Astrocyte of the spinal cord (primary cell): ENCODE measurements at regions not wholly inside any gene's neighbourhood (a gene's known extent, or its start where the extent isn't known, plus 50 kb on each side); places are given as distances from the start of the nearest gene placed in this dataset.

Experiments used
- DNase-seq: peaks from one replicate; pipeline ENCODE4 v3.0.0; 2011; ENCODE audit warnings: low read depth, low spot score
- H3K4me3 ChIP-seq: 2 replicates; pipeline ENCODE4 v1.5.1; 2011; ENCODE audit warnings: low read depth, mild to moderate bottlenecking, low read length, moderate library complexity
- in situ Hi-C: cut with HindIII; loops from 2 replicates; pipeline ENCODE4 v1.10.0; 2017; ENCODE audit warnings: low sequenced_read_pairs
- TF ChIP-seq, protein P1 (sequence below): IDR thresholded peaks from 2 replicates; pipeline ENCODE4 v1.5.1; 2012; ENCODE audit warnings: low read depth, mild to moderate bottlenecking, low read length, inconsistent platforms

DNA sequence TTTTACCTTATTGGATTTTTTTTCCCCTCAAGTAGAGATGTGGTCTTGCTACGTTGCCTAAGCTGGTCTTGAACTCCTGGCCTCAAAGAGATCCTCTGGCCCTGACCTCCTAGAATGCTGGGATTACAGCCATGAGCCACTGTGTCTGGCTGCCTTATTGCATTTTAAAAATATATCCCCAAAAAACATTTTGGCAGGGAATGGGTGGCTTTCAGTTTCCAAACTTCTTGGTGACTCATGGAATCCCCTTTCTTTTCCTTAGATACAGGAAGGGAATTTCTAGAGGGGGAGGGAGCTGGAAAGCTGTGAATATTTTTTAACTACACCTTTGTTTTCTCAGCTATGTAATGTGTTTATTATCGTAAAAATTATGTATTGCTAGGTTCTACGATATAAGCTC is 73.3 kb downstream of the SNRPE start:
- no peak for DNase-seq
- TF ChIP-seq, protein P1, sequence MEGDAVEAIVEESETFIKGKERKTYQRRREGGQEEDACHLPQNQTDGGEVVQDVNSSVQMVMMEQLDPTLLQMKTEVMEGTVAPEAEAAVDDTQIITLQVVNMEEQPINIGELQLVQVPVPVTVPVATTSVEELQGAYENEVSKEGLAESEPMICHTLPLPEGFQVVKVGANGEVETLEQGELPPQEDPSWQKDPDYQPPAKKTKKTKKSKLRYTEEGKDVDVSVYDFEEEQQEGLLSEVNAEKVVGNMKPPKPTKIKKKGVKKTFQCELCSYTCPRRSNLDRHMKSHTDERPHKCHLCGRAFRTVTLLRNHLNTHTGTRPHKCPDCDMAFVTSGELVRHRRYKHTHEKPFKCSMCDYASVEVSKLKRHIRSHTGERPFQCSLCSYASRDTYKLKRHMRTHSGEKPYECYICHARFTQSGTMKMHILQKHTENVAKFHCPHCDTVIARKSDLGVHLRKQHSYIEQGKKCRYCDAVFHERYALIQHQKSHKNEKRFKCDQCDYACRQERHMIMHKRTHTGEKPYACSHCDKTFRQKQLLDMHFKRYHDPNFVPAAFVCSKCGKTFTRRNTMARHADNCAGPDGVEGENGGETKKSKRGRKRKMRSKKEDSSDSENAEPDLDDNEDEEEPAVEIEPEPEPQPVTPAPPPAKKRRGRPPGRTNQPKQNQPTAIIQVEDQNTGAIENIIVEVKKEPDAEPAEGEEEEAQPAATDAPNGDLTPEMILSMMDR, result no peak
- no peak overlapping the region for H3K4me3 ChIP-seq
- in situ Hi-C loops, result no loop called here

DNA sequence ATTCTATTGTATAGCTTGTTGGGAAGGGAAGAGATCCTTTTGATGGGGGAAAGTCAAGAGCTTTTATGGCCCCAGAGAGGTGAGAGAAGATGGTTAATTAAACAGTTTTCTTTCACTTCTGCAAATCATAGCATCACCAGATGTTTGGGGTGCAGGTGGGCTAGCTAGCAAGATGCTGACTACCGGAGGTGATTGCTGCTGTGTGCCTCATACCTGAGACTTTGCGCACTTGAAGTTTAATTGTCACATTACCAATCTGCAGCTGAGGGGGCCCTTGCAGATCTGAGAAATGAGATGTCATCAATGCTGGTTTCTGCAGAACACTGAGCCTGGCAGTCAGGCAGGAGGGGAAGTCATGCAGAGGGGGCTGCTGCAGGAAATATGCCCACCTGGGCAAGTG is 73.9 kb downstream of the SNRPE start:
- DNase-seq, result no peak
- in situ Hi-C loops, result no loop called here
- no peak overlapping the region for H3K4me3 ChIP-seq
- TF ChIP-seq, protein P1, result no peak

DNA sequence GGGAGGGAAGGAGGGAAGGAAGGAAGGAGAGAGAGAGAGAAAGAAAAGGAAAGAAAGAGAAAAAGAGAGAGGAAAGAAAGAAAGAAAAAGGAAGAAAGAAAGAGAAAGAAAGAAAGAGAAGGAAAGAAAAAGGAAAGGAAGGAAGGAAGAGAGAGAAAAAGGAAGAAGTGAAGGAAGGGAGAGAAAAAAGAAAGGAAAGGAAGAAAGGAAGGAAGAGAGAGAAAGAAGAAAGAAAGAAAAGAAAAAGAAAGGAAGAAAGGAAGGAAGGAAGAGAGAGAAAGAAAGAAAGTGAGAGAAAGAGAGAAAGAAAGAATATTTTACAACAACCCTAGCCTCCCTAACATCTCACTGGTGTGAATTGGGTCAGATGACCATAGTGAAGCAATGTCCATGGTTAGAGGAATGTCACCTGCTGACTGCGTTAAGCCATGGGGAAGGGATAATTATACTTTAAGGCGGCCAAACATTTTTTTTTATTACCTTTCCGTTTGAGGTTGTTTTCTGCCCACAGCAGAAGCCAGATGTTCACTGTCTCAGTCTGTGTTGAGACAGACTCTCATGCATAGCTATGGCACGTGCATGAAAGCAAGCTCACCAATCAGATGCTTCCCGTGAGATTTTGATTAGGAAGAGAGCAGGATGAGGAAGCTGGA is 76.4 kb downstream of the SNRPE start:
- no peak overlapping the region for H3K4me3 ChIP-seq
- DNase-seq, result no peak
- in situ Hi-C loops, result no loop called here
- TF ChIP-seq, protein P1, result no peak

DNA sequence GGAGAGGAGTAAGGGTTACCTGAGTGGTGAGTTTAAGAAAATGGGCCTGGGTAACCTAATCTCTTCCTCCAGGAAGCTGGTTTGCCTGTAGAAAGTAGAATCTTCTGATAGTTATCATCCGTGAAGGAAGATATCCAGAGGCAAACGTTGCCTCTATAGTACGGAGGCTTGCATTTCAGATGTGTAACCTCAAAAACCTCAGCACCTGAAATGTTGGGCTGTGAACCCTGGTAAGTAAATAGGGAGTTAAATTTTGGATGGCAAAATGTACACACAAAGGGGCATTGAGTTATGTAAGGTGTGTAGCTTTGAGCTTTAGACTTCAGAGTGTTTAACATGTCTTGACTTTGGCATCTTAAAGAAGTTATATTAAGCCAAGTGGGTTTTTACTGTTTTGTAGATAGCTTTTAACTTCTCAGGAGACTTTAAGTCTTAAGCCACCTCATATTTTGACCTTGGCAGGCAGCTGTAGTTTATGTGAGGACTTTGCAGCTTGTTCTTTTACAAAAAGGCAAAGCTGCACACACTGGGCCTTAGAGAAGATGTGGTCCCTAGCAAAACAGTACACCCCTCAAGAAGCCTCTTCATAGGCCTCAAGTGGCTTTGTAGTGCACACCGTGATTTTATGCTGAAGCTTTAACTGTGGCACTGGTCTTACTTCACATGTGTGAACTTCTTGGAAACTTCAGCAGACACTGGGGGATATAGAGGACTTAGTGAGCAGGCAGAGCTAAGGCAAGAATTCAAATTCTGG is 83.4 kb downstream of the SNRPE start:
- in situ Hi-C loops, result no loop called here
- no peak for DNase-seq
- TF ChIP-seq, protein P1, result no peak
- no peak overlapping the region for H3K4me3 ChIP-seq

DNA sequence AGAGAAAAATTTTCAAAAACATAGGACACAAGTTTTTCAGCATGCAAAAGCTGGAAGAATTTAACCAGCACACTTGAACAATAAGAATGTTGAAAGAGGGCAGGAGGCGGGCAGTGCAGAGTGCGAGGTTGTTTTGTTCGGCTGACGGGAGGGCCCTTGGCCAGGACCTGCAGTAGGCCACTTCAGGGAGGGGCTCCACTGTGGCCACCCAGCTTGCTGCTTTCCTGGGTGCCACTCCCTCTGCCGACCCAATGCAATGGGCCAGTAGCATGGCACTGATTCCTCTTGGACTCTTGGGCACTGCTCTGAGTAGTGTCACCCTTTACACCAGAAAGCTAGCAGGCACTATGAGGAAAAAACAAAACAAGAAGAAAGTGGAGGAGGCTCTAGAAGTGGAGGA is 92.9 kb downstream of the SNRPE start:
- TF ChIP-seq, protein P1, result no peak
- in situ Hi-C loops, result no loop called here
- no peak for DNase-seq
- H3K4me3 ChIP-seq, result no peak overlapping the region

DNA sequence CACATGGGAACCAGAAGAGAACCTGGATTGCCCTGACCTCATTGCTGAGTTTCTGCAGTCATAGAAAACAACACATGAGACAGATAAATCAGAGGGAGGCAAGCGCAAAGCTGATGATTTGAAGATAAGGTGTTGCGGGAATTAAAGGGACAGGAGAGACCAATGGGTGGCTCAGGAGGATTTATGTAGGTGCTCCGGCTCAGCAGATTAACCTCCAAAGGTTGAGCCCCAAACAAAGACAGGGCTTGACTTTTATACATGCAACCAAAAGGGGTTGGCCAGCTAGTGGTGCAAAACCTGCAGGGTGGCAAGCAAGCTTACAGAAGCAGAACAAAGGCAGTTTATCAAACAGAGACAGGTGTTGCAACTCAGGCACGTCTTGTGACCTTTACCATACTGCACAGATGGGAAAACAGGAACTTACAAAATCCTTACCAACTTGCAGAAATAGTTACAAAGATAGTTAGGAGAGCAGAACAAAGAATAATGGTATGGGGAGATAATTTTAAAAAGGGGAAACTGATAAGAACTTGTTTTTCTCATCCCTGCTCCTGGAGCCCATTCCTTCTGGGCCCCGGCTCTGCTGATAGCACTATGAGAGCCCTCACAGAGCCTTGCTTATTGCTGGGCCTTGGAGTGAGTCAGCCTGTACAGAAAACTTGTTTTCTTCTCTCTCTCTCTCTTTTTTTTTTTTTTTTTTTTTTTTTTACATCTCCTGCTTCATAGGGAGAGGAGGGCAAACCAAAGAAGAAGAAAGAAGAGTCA is 93.6 kb downstream of the SNRPE start:
- no peak for DNase-seq
- in situ Hi-C loops, result no loop called here
- H3K4me3 ChIP-seq, result no peak overlapping the region

More for the DNA sequence above, 93.6 kb downstream of the SNRPE start:
- TF ChIP-seq, protein P1, result no peak
